K562 (cell line): ENCODE measurements at regions not wholly inside any gene's neighbourhood (a gene's known extent, or its start where the extent isn't known, plus 50 kb on each side); places are given as distances from the start of the nearest gene placed in this dataset.

Source experiments
- CHD2 ChIP-seq: IDR thresholded peaks from 2 replicates; pipeline ENCODE4 v1.6.1; 2011; ENCODE audit warnings: low read depth, low read length
- ETS2 ChIP-seq: IDR thresholded peaks from 2 replicates; pipeline ENCODE4 v1.6.1; 2016; ENCODE audit warnings: borderline replicate concordance, missing genetic modification characterization, mild to moderate bottlenecking, moderate library complexity, missing compliant biosample characterization; ENCODE audit not compliant: poor library complexity, severe bottlenecking
- FOXO4 ChIP-seq: fragments of 450-650 bp; formaldehyde crosslinking; IDR thresholded peaks from 2 replicates; pipeline ENCODE4 v1.4.0; 2020; ENCODE audit warnings: mild to moderate bottlenecking, moderate library complexity
- HMG20A ChIP-seq: fragments of 450-650 bp; formaldehyde crosslinking; conservative IDR thresholded peaks from 2 replicates; pipeline ENCODE4 v1.4.0; 2020; ENCODE audit warnings: mild to moderate bottlenecking, mixed read lengths
- HNRNPK ChIP-seq: fragments of 200-400 bp; formaldehyde crosslinking; IDR thresholded peaks from one replicate; pipeline ENCODE4 v1.6.1; 2018; ENCODE audit warnings: mild to moderate bottlenecking, low read depth, low read length; ENCODE audit not compliant: poor library complexity, severe bottlenecking
- JUND ChIP-seq, 2 experiments: IDR thresholded peaks; 2 replicates in 1 of 2; 3 replicates in 1 of 2; pipeline ENCODE4 v1.6.1; 2011; ENCODE audit warnings: borderline replicate concordance in 2 of 2, low read depth in 2 of 2, low read length in 2 of 2, improper control_type of control experiment in 1 of 2, missing biosample characterization in 1 of 2, missing genetic modification characterization in 1 of 2, missing genetic modification reagents in 1 of 2
- MNT ChIP-seq, 2 experiments: fragments of 450-650 bp; conservative IDR thresholded peaks; 2 replicates each; pipeline ENCODE4 v1.6.1; 2017; ENCODE audit warnings: mild to moderate bottlenecking in 2 of 2, moderate library complexity in 2 of 2
- MXD1 ChIP-seq: fragments of 250-450 bp; sonication (Bioruptor Pico); IDR thresholded peaks from 2 replicates; pipeline ENCODE4 v1.8.0; 2021; ENCODE audit warnings: borderline replicate concordance, mild to moderate bottlenecking, moderate library complexity; ENCODE audit not compliant: poor library complexity, severe bottlenecking
- MYC ChIP-seq, 2 experiments: fragments of 250-450 bp in 1 of 2; sonication (Bioruptor Pico) in 1 of 2; IDR thresholded peaks; 2 replicates each; pipeline versions ENCODE4 v1.5.1 to v1.6.1; 2012 to 2021; ENCODE audit warnings: low read depth in 2 of 2, borderline replicate concordance in 1 of 2, improper control_type of control experiment in 1 of 2, low read length in 1 of 2, mild to moderate bottlenecking in 1 of 2, moderate library complexity in 1 of 2
- NCOR1 ChIP-seq: fragments of 450-650 bp; IDR thresholded peaks from 2 replicates; pipeline ENCODE4 v1.6.1; 2016; ENCODE audit warnings: mild to moderate bottlenecking, moderate library complexity
- NFRKB ChIP-seq: fragments of 450-650 bp; IDR thresholded peaks from 2 replicates; pipeline ENCODE4 v1.6.1; 2016; ENCODE audit warnings: low read depth
- PHF8 ChIP-seq: fragments of 200-600 bp; sonication (generic); IDR thresholded peaks from 2 replicates; pipeline ENCODE4 v1.6.1; 2012; ENCODE audit warnings: mixed run types, mild to moderate bottlenecking, inconsistent platforms, low read length, moderate library complexity, borderline replicate concordance
- POLR2H ChIP-seq: IDR thresholded peaks from 2 replicates; pipeline ENCODE4 v1.6.1; 2016; ENCODE audit warnings: missing genetic modification characterization, low read depth, mild to moderate bottlenecking, control low read depth, missing compliant biosample characterization, moderate library complexity
- TBP ChIP-seq: optimal IDR thresholded peaks from 2 replicates; pipeline ENCODE3; 2011; ENCODE audit warnings: low read depth, low read length, improper control_type of control experiment
- TEAD1 ChIP-seq, 2 experiments: fragments of 450-650 bp in 1 of 2; sonication (generic) in 1 of 2; formaldehyde crosslinking; IDR thresholded peaks; 2 replicates each; pipeline versions ENCODE4 v1.4.0 to v1.8.0; 2020 to 2022; ENCODE audit warnings: mild to moderate bottlenecking in 2 of 2, missing genetic modification reagents in 1 of 2
- ZC3H11A ChIP-seq: IDR thresholded peaks from 2 replicates; pipeline ENCODE4 v1.6.1; 2012; ENCODE audit warnings: low read depth, low read length, improper control_type of control experiment
- ZNF143 ChIP-seq: sonication (generic); formaldehyde crosslinking; IDR thresholded peaks from 2 replicates; pipeline ENCODE4 v1.9.0; 2022; ENCODE audit warnings: mild to moderate bottlenecking, missing genetic modification reagents
- ZNF3 ChIP-seq: fragments of 250-450 bp; sonication (Bioruptor Pico); IDR thresholded peaks from 2 replicates; pipeline ENCODE4 v1.5.0; 2021; ENCODE audit warnings: mild to moderate bottlenecking, moderate library complexity
- ZNF511 ChIP-seq: sonication (generic); formaldehyde crosslinking; IDR thresholded peaks from 2 replicates; pipeline ENCODE4 v1.8.0; 2022; ENCODE audit warnings: mild to moderate bottlenecking, missing genetic modification reagents

- TF ChIP-seq TBP (peak; percentile 29), NFRKB (peak; percentile 12; the same call in 1 of the 2 replicates), MYC (IDR thresholded peaks at IDR 0.05; ENCODE audit: low read depth, low read length) (peak; percentile 79), MYC (CRISPR knock-in tag; IDR thresholded peaks at IDR 0.05; ENCODE audit: borderline replicate concordance, low read depth) (no peak), ZNF511 (CRISPR knock-in tag) (no peak), TEAD1 (CRISPR knock-in tag; IDR thresholded peaks at IDR 0.05) (0 out of 4 replicates have a peak, but pooled peaks of 1 of the 2 experiments have one; percentile 46), ETS2 (no peak), POLR2H (peak; percentile 59), CHD2 (no peak), HMG20A (CRISPR knock-in tag) (no peak), ZNF143 (no peak), HNRNPK (no peak), MXD1 (no peak), ZC3H11A (no peak), MNT (conservative IDR thresholded peaks at IDR 0.05) (peak; percentile 56 to 70; a peak in 3 of 4 replicates), JUND (IDR thresholded peaks at IDR 0.05; ENCODE audit: borderline replicate concordance, low read depth, low read length) (peak; percentile 97), JUND (tag; IDR thresholded peaks at IDR 0.05; ENCODE audit: borderline replicate concordance, low read depth, low read length) (peak; percentile 99), ZNF3 (CRISPR knock-in tag) (no peak), NCOR1 (peak; percentile 78), FOXO4 (CRISPR knock-in tag) (no peak), PHF8 (no peak)
These were observed 185.8 kb upstream of the TENT5A start (continued) for GRCh38 chr6:81938014-81938856.
